Astrocyte (in vitro differentiated cells and primary cell): ENCODE measurements at regions not wholly inside any gene's neighbourhood (a gene's known extent, or its start where the extent isn't known, plus 50 kb on each side); places are given as distances from the start of the nearest gene placed in this dataset.
A peak's percentile ranks its signal among the peaks of the same experiment; 100 is the strongest.
"Not testable (repeated sequence)": the region's sequence is repeated elsewhere in the genome, so short reads cannot be mapped to it uniquely, and the experiment has no call there.

Experiments
- DNase-seq: peaks from one replicate; pipeline ENCODE4 v3.0.0-alpha.2; 2010; ENCODE audit warnings: low read depth
- FAIRE-seq: peaks from 2 replicates; lab custom pipeline; 2011; peaks lifted over from hg19 to GRCh38; lab: Jason Lieb, UNC
- H2AFZ ChIP-seq: 2 replicates; pipeline ENCODE4 v1.6.0; 2012; ENCODE audit warnings: low read depth, low read length, inconsistent platforms
- H3K27ac ChIP-seq: 2 replicates; pipeline ENCODE4 v1.5.1; 2011; ENCODE audit warnings: low read depth, low read length, inconsistent platforms
- H3K27me3 ChIP-seq: 2 replicates; pipeline ENCODE4 v1.6.0; 2011; ENCODE audit warnings: low read length, inconsistent platforms; ENCODE audit not compliant: insufficient read depth
- H3K36me3 ChIP-seq: 2 replicates; pipeline ENCODE4 v1.5.1; 2011; ENCODE audit warnings: low read length, inconsistent platforms; ENCODE audit not compliant: insufficient read depth
- H3K4me1 ChIP-seq: 2 replicates; pipeline ENCODE4 v1.5.1; 2011; ENCODE audit warnings: low read length, inconsistent platforms; ENCODE audit not compliant: insufficient read depth
- H3K4me2 ChIP-seq: 2 replicates; pipeline ENCODE4 v1.6.0; 2012; ENCODE audit warnings: low read length, inconsistent platforms
- H3K4me3 ChIP-seq: 2 replicates; pipeline ENCODE4 v1.5.1; 2011; ENCODE audit warnings: low read depth, mild to moderate bottlenecking, low read length, inconsistent platforms; ENCODE audit not compliant: insufficient read depth
- H3K79me2 ChIP-seq: 2 replicates; pipeline ENCODE4 v1.6.0; 2012; ENCODE audit warnings: mild to moderate bottlenecking, low read length, inconsistent platforms; ENCODE audit not compliant: insufficient read depth
- H3K9ac ChIP-seq: 2 replicates; pipeline ENCODE4 v1.6.0; 2012; ENCODE audit warnings: mild to moderate bottlenecking, low read length, inconsistent platforms
- H3K9me3 ChIP-seq: 2 replicates; pipeline ENCODE4 v1.5.1; 2012; ENCODE audit warnings: low read depth, mild to moderate bottlenecking, low read length, inconsistent platforms; ENCODE audit not compliant: insufficient read depth
- H4K20me1 ChIP-seq: 2 replicates; pipeline ENCODE4 v1.6.0; 2012; ENCODE audit warnings: low read length, inconsistent platforms; ENCODE audit not compliant: insufficient read depth
- H3K27ac Mint-ChIP-seq: one replicate; pipeline ENCODE4 v1.8.0; 2021; ENCODE audit warnings: mild to moderate bottlenecking, mixed read lengths; ENCODE audit not compliant: unreplicated experiment
- H3K27me3 Mint-ChIP-seq: one replicate; pipeline ENCODE4 v1.8.0; 2021; ENCODE audit warnings: low read depth, mixed read lengths; ENCODE audit not compliant: unreplicated experiment
- H3K36me3 Mint-ChIP-seq: one replicate; pipeline ENCODE4 v1.8.0; 2021; ENCODE audit warnings: low read depth, mixed read lengths; ENCODE audit not compliant: unreplicated experiment
- H3K4me1 Mint-ChIP-seq: one replicate; pipeline ENCODE4 v1.8.0; 2021; ENCODE audit warnings: low read depth, mixed read lengths; ENCODE audit not compliant: unreplicated experiment
- H3K4me3 Mint-ChIP-seq: one replicate; pipeline ENCODE4 v1.8.0; 2021; ENCODE audit warnings: mild to moderate bottlenecking, moderate library complexity, mixed read lengths; ENCODE audit not compliant: unreplicated experiment
- H3K9me3 Mint-ChIP-seq: one replicate; pipeline ENCODE4 v1.8.0; 2021; ENCODE audit warnings: mild to moderate bottlenecking, mixed read lengths; ENCODE audit not compliant: unreplicated experiment
- EZH2 ChIP-seq: IDR thresholded peaks from 2 replicates; pipeline ENCODE4 v1.6.1; 2012; ENCODE audit warnings: mild to moderate bottlenecking, low read length, inconsistent platforms; ENCODE audit not compliant: insufficient read depth
- TF ChIP-seq, protein P1 (sequence below): IDR thresholded peaks from 2 replicates; pipeline ENCODE4 v1.5.1; 2011; ENCODE audit warnings: low read depth, mild to moderate bottlenecking, inconsistent platforms, low read length, moderate library complexity; ENCODE audit not compliant: insufficient read depth

DNA sequence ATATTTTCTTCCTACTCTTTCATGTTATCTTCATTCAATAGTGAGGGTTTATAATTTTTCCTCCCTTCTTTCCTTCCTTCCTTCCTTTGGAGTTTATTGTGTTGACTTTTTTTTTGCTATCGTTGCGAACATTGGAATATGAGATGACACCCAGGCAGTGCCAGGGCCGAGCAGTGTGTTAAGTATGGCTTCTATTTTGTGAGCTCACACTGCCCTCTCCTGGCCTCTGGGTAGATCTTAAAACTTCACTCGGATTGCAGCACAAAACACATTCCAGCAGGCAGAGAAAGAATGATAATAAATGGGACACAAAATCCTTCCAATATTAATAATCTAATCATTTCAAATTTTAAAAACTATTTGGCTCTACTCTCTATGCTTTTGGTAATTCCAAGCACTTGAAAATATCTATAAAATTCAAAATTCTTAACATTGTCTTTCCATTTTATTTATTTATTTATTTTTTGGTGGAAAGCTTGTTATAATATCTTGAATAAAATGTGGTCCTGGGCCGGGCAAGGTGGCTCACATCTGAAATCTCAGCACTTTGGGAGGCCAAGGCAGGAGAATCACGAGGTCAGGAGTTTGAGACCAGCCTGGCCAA lies 147.4 kb upstream of the OLIG3 start:
- peaks cover 10% of the 10 kb centered on the region for H3K4me1 ChIP-seq
- no peaks in the 10 kb centered on the region for H3K36me3 Mint-ChIP-seq
- H4K20me1 ChIP-seq: no peaks in the 10 kb centered on the region
- H3K27ac Mint-ChIP-seq: no peak overlapping the region
- H3K4me2 ChIP-seq: no peak overlapping the region
- H3K27ac ChIP-seq: no peak overlapping the region
- peak; percentile 48 for DNase-seq
- peak; percentile 93 for FAIRE-seq
- no peaks in the 10 kb centered on the region for H3K27me3 ChIP-seq
- H3K9me3 ChIP-seq: no peaks in the 10 kb centered on the region
- no peak overlapping the region for H2AFZ ChIP-seq
- peaks cover 2% of the 10 kb centered on the region for H3K9me3 Mint-ChIP-seq
- H3K36me3 ChIP-seq: no peaks in the 10 kb centered on the region
- H3K4me3 ChIP-seq: no peak overlapping the region
- TF ChIP-seq, protein P1, sequence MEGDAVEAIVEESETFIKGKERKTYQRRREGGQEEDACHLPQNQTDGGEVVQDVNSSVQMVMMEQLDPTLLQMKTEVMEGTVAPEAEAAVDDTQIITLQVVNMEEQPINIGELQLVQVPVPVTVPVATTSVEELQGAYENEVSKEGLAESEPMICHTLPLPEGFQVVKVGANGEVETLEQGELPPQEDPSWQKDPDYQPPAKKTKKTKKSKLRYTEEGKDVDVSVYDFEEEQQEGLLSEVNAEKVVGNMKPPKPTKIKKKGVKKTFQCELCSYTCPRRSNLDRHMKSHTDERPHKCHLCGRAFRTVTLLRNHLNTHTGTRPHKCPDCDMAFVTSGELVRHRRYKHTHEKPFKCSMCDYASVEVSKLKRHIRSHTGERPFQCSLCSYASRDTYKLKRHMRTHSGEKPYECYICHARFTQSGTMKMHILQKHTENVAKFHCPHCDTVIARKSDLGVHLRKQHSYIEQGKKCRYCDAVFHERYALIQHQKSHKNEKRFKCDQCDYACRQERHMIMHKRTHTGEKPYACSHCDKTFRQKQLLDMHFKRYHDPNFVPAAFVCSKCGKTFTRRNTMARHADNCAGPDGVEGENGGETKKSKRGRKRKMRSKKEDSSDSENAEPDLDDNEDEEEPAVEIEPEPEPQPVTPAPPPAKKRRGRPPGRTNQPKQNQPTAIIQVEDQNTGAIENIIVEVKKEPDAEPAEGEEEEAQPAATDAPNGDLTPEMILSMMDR: peak; percentile 72
- no peak for TF ChIP-seq EZH2
- no peak overlapping the region for H3K9ac ChIP-seq
- H3K4me1 Mint-ChIP-seq: peaks cover 12% of the 10 kb centered on the region
- H3K79me2 ChIP-seq: no peaks in the 10 kb centered on the region
- no peaks in the 10 kb centered on the region for H3K27me3 Mint-ChIP-seq
- no peak overlapping the region for H3K4me3 Mint-ChIP-seq

DNA sequence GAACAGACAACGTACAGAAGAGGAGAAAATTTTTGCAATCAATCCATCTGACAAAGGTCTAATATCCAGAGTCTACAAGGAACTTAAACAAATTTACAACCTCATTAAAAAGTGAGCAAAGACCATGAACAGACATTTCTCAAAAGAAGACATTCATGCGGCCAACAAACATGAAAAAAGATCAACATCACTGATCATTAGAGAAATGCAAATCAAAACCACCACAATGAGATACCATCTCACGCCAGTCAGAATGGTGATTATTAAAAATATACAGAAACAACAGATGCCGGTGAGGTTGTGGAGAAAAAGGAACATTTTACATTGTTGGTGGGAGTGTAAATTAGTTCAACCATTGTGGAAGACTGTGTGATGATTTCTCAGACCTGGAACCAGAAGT lies 149.0 kb upstream of the OLIG3 start:
- not testable (repeated sequence) for H3K4me3 ChIP-seq, H3K27ac Mint-ChIP-seq, H3K79me2 ChIP-seq, H3K9me3 Mint-ChIP-seq, H3K27me3 ChIP-seq, H3K27ac ChIP-seq, H2AFZ ChIP-seq, FAIRE-seq, H3K36me3 Mint-ChIP-seq, H3K4me1 Mint-ChIP-seq, H3K27me3 Mint-ChIP-seq, H3K9me3 ChIP-seq, H3K4me2 ChIP-seq, H3K4me3 Mint-ChIP-seq, DNase-seq, H3K36me3 ChIP-seq, H3K4me1 ChIP-seq, H4K20me1 ChIP-seq, H3K9ac ChIP-seq

DNA sequence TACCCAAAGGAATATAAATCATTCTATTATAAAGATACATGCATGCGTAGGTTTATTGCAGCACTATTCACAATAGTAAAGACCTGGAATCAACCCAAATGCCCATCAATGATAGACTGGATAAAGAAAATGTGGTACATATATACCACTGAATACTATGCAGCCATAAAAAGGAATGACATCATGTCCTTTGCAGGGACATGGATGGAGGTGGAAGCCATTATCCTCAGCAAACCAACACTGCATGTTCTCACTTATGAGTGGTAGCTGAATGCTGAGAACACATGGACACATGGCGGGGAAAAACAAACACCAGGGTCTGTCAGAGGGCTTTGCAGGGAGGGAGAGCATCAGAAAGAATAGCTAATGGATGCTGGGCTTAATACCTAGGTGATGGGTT lies 149.4 kb upstream of the OLIG3 start:
- H3K4me2 ChIP-seq, H2AFZ ChIP-seq, H3K27me3 Mint-ChIP-seq, H3K4me3 ChIP-seq, H3K27ac ChIP-seq, H3K4me1 ChIP-seq, H3K9me3 Mint-ChIP-seq, H3K79me2 ChIP-seq, H3K4me3 Mint-ChIP-seq, DNase-seq, H3K36me3 Mint-ChIP-seq, H3K36me3 ChIP-seq, H3K4me1 Mint-ChIP-seq, H3K27me3 ChIP-seq, H3K27ac Mint-ChIP-seq, H3K9me3 ChIP-seq, H3K9ac ChIP-seq, H4K20me1 ChIP-seq, FAIRE-seq: not testable (repeated sequence)
